Keratinocyte (primary cell): ENCODE measurements at regions not wholly inside any gene's neighbourhood (a gene's known extent, or its start where the extent isn't known, plus 50 kb on each side); places are given as distances from the start of the nearest gene placed in this dataset.

Source experiments
- DNase-seq: peaks from one replicate; pipeline ENCODE4 v3.0.0-alpha.2; 2011; ENCODE audit warnings: low read depth, missing footprints, low spot score
- FAIRE-seq: peaks from 2 replicates; lab custom pipeline; 2011; peaks lifted over from hg19 to GRCh38; lab: Jason Lieb, UNC
- H2AFZ ChIP-seq: 2 replicates; pipeline ENCODE4 v1.6.0; 2012; ENCODE audit warnings: low read length, control low read depth, inconsistent platforms; ENCODE audit not compliant: control insufficient read depth
- H3K27ac ChIP-seq: 2 replicates; pipeline ENCODE4 v1.5.1; 2011; ENCODE audit warnings: low read length; ENCODE audit not compliant: control insufficient read depth, insufficient read depth
- H3K27me3 ChIP-seq: 3 replicates; pipeline ENCODE4 v1.6.0; 2011; ENCODE audit warnings: low read length; ENCODE audit not compliant: control insufficient read depth, insufficient read depth; ENCODE audit errors: extremely low read depth
- H3K36me3 ChIP-seq, 2 experiments: 2 replicates in 1 of 2; 3 replicates in 1 of 2; pipeline ENCODE4 v1.5.1; 2011; ENCODE audit warnings: low read length in 2 of 2, mild to moderate bottlenecking in 1 of 2; ENCODE audit not compliant: control insufficient read depth in 2 of 2, insufficient read depth in 2 of 2; ENCODE audit errors: extremely low read depth in 1 of 2
- H3K4me1 ChIP-seq: 3 replicates; pipeline ENCODE4 v1.5.1; 2011; ENCODE audit warnings: low read length; ENCODE audit not compliant: control insufficient read depth, insufficient read depth; ENCODE audit errors: extremely low read depth
- H3K4me2 ChIP-seq: 3 replicates; pipeline ENCODE4 v1.6.0; 2011; ENCODE audit warnings: low read depth, low read length; ENCODE audit not compliant: control insufficient read depth, insufficient read depth; ENCODE audit errors: extremely low read depth
- H3K4me3 ChIP-seq, 3 experiments: fragments of 200-600 bp in 1 of 3; sonication (generic) in 1 of 3; 2 replicates in 2 of 3; 3 replicates in 1 of 3; pipeline ENCODE4 v1.5.1; 2011 to 2016; ENCODE audit warnings: low read length in 3 of 3, mild to moderate bottlenecking in 3 of 3, control low read depth in 2 of 3, inconsistent platforms in 1 of 3, low read depth in 1 of 3, mixed read lengths in 1 of 3, mixed run types in 1 of 3, moderate library complexity in 1 of 3; ENCODE audit not compliant: control insufficient read depth in 2 of 3, insufficient read depth in 2 of 3; ENCODE audit errors: extremely low read depth in 1 of 3
- H3K79me2 ChIP-seq: 2 replicates; pipeline ENCODE4 v1.6.0; 2012; ENCODE audit warnings: low read length; ENCODE audit not compliant: control insufficient read depth, insufficient read depth
- H3K9ac ChIP-seq: 3 replicates; pipeline ENCODE4 v1.6.0; 2011; ENCODE audit warnings: low read length; ENCODE audit not compliant: control insufficient read depth, insufficient read depth; ENCODE audit errors: extremely low read depth
- H3K9me1 ChIP-seq: 3 replicates; pipeline ENCODE4 v1.6.0; 2011; ENCODE audit warnings: low read length; ENCODE audit not compliant: control insufficient read depth, insufficient read depth; ENCODE audit errors: extremely low read depth
- H3K9me3 ChIP-seq: 2 replicates; pipeline ENCODE4 v1.5.1; 2012; ENCODE audit warnings: low read depth, low read length; ENCODE audit not compliant: control insufficient read depth
- H4K20me1 ChIP-seq: 3 replicates; pipeline ENCODE4 v1.6.0; 2011; ENCODE audit warnings: low read length; ENCODE audit not compliant: control insufficient read depth, insufficient read depth; ENCODE audit errors: extremely low read depth
- EZH2 ChIP-seq: IDR thresholded peaks from one replicate; pipeline ENCODE4 v1.6.1; 2012; ENCODE audit warnings: inconsistent platforms, mild to moderate bottlenecking, low read length, moderate library complexity
- dilution Hi-C: fragments of 300-500 bp; cut with MboI; formaldehyde crosslinking; loops from one replicate; pipeline ENCODE4 v1.7.0; 2020; ENCODE audit warnings: low sequenced_read_pairs; ENCODE audit not compliant: extremely low pct_ligation_motif_present
- TF ChIP-seq, protein P1 (sequence below), 3 experiments: IDR thresholded peaks in 1 of 3; conservative IDR thresholded peaks in 1 of 3; optimal IDR thresholded peaks in 1 of 3; 2 replicates in 2 of 3; 3 replicates in 1 of 3; pipeline versions ENCODE3 to v1.5.1; 2011; ENCODE audit warnings: low read length in 3 of 3, mild to moderate bottlenecking in 3 of 3, moderate library complexity in 2 of 3, control low read depth in 1 of 3, inconsistent platforms in 1 of 3; ENCODE audit not compliant: insufficient read depth in 2 of 3; ENCODE audit errors: extremely low read depth in 1 of 3

DNA sequence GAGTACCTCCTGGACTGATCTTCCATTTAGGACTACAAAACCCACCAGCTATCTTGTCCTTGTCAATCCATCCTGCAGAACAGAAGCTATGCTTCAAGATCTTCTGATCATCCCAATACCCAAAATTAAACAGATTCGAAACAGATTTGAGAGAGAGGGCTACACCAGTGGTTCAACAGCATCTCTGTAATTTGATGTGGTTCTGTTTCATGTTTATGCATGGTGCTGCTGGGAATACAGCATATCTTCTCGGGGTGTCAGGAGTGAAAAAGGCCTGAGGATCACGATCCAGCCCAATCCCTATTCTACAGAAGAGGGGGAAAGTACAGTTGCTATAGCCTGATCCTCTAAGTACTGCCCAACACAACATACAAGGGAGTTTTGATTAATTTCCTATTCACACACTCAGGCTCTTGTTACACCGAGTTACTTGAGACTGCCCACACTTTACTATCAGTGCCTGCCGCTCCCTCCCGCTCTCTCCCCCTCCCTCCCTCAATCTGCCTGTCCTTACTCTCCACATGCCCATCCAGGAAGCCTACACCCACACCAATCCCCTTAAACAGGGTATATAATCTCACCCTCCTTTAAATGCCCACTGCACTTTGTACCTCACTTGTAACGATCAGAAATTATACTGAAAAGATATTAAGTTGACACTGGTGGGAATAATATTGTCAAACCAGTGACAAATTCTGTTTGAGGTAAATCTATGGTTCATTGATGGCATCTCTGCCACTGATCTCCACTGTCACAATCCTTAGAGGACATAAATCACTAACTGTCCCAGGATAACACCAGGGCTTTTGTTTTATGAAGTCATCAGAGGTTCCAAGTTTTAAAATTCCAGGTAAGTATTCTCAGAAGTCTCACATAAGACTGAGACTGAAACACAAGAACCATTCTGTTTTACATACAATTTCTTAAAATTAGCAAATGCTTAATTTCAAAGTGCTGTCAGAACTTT, 89.3 kb upstream of the PLEKHM1 start:
- H3K9ac ChIP-seq, result peak overlapping the region; percentile 43
- DNase-seq (no peak), FAIRE-seq (no peak)
- no peak overlapping the region for H2AFZ ChIP-seq
- dilution Hi-C loops, result no loop called here
- peaks cover 55% of the 10 kb centered on the region for H3K4me1 ChIP-seq
- no peaks in the 10 kb centered on the region for H3K9me3 ChIP-seq
- H3K27ac ChIP-seq, result peak overlapping the region; percentile 85
- peak overlapping the region; percentile 90 for H3K4me2 ChIP-seq
- H3K27me3 ChIP-seq, result no peaks in the 10 kb centered on the region
- H3K36me3 ChIP-seq, result no peaks in the 10 kb centered on the region
- peak overlapping the region in 1 of 3 experiments; percentile 47 for H3K4me3 ChIP-seq
- peaks cover 5% of the 10 kb centered on the region for H3K79me2 ChIP-seq
- no peaks in the 10 kb centered on the region for H3K9me1 ChIP-seq
- H4K20me1 ChIP-seq, result no peaks in the 10 kb centered on the region
- TF ChIP-seq, protein P1, sequence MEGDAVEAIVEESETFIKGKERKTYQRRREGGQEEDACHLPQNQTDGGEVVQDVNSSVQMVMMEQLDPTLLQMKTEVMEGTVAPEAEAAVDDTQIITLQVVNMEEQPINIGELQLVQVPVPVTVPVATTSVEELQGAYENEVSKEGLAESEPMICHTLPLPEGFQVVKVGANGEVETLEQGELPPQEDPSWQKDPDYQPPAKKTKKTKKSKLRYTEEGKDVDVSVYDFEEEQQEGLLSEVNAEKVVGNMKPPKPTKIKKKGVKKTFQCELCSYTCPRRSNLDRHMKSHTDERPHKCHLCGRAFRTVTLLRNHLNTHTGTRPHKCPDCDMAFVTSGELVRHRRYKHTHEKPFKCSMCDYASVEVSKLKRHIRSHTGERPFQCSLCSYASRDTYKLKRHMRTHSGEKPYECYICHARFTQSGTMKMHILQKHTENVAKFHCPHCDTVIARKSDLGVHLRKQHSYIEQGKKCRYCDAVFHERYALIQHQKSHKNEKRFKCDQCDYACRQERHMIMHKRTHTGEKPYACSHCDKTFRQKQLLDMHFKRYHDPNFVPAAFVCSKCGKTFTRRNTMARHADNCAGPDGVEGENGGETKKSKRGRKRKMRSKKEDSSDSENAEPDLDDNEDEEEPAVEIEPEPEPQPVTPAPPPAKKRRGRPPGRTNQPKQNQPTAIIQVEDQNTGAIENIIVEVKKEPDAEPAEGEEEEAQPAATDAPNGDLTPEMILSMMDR (optimal IDR thresholded peaks at IDR 0.05 in 1 of 3, IDR thresholded peaks at IDR 0.05 in 1 of 3, conservative IDR thresholded peaks at IDR 0.05 in 1 of 3; ENCODE audit: extremely low read depth in 1 of 3, insufficient read depth in 2 of 3, low read length in 3 of 3), result no peak
- TF ChIP-seq EZH2, result no peak

DNA sequence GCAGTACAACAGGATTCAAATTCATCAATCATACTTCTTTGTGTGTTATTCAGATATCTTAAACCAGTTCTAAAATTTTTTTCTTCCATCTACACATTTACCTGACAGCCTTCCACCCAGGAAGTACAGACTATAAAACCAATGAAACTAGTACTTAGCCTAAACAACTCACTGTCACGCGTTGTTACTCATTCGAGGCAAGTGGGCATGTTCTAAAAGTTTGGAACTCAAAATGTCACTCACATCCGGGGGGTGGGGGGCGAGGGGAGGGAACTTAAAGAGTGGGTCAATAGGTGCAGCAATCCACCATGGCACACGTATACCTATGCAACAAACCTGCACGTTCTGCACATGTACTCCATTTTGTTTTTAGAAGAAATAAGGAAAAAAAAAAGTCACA, 90.4 kb upstream of the PLEKHM1 start:
- H3K79me2 ChIP-seq, result peaks cover 5% of the 10 kb centered on the region
- no peaks in the 10 kb centered on the region for H3K27me3 ChIP-seq
- no peaks in the 10 kb centered on the region for H4K20me1 ChIP-seq
- no peak overlapping the region for H2AFZ ChIP-seq
- H3K36me3 ChIP-seq, result no peaks in the 10 kb centered on the region
- FAIRE-seq (no peak), DNase-seq (no peak)
- no peaks in the 10 kb centered on the region for H3K9me1 ChIP-seq
- H3K4me1 ChIP-seq, result peaks cover 51% of the 10 kb centered on the region
- H3K27ac ChIP-seq, result no peak overlapping the region
- H3K9me3 ChIP-seq, result no peaks in the 10 kb centered on the region
- H3K9ac ChIP-seq, result no peak overlapping the region
- no peak overlapping the region for H3K4me3 ChIP-seq
- dilution Hi-C loops, result no loop called here
- no peak overlapping the region for H3K4me2 ChIP-seq
- TF ChIP-seq, protein P1 (optimal IDR thresholded peaks at IDR 0.05 in 1 of 3, IDR thresholded peaks at IDR 0.05 in 1 of 3, conservative IDR thresholded peaks at IDR 0.05 in 1 of 3; ENCODE audit: extremely low read depth in 1 of 3, insufficient read depth in 2 of 3, low read length in 3 of 3), result no peak
- TF ChIP-seq EZH2, result no peak
